ENCODE measurements at regions not wholly inside any gene's neighbourhood (a gene's known extent, or its start where the extent isn't known, plus 50 kb on each side); places are given as distances from the start of the nearest gene placed in this dataset.

DNA sequence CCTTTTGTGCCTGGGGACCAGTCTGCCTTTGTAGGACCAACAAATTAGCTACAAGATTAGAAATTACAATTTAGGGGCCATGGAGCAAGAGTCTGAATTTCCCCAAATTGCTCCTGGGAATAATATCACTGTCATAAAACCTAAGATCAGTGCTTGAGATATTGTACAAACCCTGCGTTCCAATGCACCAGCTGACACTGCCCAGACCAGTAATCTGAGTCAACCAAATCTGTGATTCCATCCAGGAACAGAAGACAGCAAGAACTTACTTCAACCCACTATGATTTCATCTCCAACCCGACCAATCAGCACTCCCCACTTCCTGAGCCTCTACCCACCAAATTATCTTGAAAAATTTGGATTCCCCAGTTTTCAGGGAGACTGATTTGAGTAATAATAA is 1305.0 kb upstream of the NRXN1 start:
- intact Hi-C loops (cut with DNase I; ENCODE audit: low total_unique reads) = no loop called here
- no peak overlapping the region for H3K27ac ChIP-seq
- TF ChIP-seq, protein P1, sequence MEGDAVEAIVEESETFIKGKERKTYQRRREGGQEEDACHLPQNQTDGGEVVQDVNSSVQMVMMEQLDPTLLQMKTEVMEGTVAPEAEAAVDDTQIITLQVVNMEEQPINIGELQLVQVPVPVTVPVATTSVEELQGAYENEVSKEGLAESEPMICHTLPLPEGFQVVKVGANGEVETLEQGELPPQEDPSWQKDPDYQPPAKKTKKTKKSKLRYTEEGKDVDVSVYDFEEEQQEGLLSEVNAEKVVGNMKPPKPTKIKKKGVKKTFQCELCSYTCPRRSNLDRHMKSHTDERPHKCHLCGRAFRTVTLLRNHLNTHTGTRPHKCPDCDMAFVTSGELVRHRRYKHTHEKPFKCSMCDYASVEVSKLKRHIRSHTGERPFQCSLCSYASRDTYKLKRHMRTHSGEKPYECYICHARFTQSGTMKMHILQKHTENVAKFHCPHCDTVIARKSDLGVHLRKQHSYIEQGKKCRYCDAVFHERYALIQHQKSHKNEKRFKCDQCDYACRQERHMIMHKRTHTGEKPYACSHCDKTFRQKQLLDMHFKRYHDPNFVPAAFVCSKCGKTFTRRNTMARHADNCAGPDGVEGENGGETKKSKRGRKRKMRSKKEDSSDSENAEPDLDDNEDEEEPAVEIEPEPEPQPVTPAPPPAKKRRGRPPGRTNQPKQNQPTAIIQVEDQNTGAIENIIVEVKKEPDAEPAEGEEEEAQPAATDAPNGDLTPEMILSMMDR (IDR thresholded peaks at IDR 0.05) = no peak
- no peaks in the 10 kb centered on the region for H3K4me1 ChIP-seq
- DNase-seq = no peak
- H3K4me3 ChIP-seq = no peak overlapping the region
- no peaks in the 10 kb centered on the region for H3K36me3 ChIP-seq
- H3K27me3 ChIP-seq = no peaks in the 10 kb centered on the region
- no peaks in the 10 kb centered on the region for H3K9me3 ChIP-seq

DNA sequence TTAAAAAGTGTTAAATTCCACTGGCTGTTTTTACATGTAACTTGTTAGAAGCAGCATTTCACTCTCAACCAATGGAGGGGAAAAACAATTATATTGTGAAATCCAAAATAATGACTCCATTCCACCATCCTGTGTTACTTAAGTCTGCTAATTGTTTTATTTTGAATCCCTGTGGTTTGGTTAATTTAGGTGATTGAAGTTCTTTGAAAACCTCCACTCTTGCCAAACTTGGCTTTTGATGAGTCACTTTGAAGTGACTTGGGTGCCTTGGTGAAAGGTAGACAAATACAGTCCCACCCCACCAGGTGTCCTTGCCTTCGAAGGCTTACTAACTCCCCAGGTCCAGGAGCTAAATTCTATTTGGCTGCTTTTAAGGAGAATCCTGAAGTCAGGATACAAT is 1303.8 kb upstream of the NRXN1 start:
- H3K27me3 ChIP-seq = no peaks in the 10 kb centered on the region
- intact Hi-C loops (cut with DNase I; ENCODE audit: low total_unique reads) = no loop called here
- H3K4me3 ChIP-seq = no peak overlapping the region
- H3K36me3 ChIP-seq = no peaks in the 10 kb centered on the region
- H3K9me3 ChIP-seq = no peaks in the 10 kb centered on the region
- no peaks in the 10 kb centered on the region for H3K4me1 ChIP-seq
- no peak for DNase-seq
- TF ChIP-seq, protein P1 (IDR thresholded peaks at IDR 0.05) = no peak
- H3K27ac ChIP-seq = no peak overlapping the region

DNA sequence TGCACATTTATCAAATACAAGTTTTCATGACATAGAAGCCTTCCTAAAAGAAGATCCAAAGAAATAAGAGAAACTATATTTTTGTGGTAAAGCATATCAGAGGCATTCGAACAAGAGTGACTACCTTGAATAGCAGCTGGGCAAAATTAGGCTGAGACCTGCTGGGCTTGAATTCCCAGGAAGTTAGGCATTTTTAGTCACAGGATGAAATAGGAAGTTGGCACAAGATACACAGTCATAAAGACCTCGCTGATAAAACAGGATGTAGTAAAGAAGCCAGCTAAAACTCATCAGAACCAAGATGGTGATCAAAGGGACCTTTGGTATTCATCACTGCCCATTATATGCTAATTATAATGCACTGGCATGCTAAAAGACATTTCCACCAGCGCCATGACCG is 1302.3 kb upstream of the NRXN1 start:
- H3K27me3 ChIP-seq = no peaks in the 10 kb centered on the region
- no peaks in the 10 kb centered on the region for H3K4me1 ChIP-seq
- H3K9me3 ChIP-seq = no peaks in the 10 kb centered on the region
- no peak overlapping the region for H3K4me3 ChIP-seq
- TF ChIP-seq, protein P1 (IDR thresholded peaks at IDR 0.05) = no peak
- intact Hi-C loops (cut with DNase I; ENCODE audit: low total_unique reads) = loop anchor here (5.0 kb wide), 1 partner anchor 1987 kb away; no protein-coding TSS in a partner anchor
- H3K36me3 ChIP-seq = no peaks in the 10 kb centered on the region
- no peak overlapping the region for H3K27ac ChIP-seq
- no peak for DNase-seq

DNA sequence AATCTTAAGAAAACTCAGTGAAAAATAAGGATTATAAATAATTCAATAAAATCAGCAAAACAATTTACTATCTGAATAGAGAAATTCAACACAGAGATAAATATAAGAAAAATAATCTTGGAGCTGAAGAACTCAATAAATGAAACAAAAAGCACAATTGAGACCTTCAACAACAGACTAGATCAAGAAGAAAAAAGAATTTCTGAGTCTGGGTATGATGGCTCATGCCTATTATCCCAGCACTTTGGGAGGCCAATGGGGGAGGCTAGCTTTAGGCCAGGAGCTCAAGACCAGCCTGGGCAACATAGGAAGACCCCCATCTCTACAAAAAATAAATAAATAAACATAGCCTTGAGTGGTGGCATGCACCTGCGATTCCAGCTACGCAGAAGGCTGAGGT is 1295.7 kb upstream of the NRXN1 start:
- intact Hi-C loops (cut with DNase I; ENCODE audit: low total_unique reads) = no loop called here
- TF ChIP-seq, protein P1 (IDR thresholded peaks at IDR 0.05) = no peak
- H3K9me3 ChIP-seq = peaks cover 0 to 22% (median 14%) of the 10 kb centered on the region in 3 donors
- no peaks in the 10 kb centered on the region for H3K36me3 ChIP-seq
- DNase-seq = no peak
- H3K27me3 ChIP-seq = no peaks in the 10 kb centered on the region
- H3K4me1 ChIP-seq = no peaks in the 10 kb centered on the region
- H3K27ac ChIP-seq = no peak overlapping the region
- no peak overlapping the region for H3K4me3 ChIP-seq

DNA sequence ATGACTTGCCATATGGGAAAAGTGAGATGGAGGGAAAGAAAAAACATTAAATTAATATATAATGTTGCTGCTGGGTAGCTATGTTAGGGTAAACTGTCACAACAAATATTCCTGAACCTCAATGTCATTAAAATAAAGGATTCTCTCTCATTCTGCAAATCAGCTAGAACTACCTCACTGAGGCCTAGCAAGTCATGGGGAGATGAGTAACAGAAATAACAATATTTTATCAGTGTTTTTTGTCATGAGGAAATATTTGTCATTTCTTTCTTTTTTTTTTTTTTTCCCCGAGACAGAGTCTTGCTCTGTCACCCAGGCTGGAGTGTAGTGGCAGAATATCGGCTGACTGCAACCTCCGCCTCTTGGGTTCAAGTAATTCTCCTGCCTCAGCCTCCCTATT is 1282.3 kb upstream of the NRXN1 start:
- Histone ChIP-seq H3K27ac (no peak overlapping the region), H3K4me3 (no peak overlapping the region), H3K4me1 (no peaks in the 10 kb centered on the region), H3K27me3 (no peaks in the 10 kb centered on the region), H3K9me3 (no peaks in the 10 kb centered on the region), H3K36me3 (no peaks in the 10 kb centered on the region)
- DNase-seq = no peak
- intact Hi-C loops (cut with DNase I; ENCODE audit: low total_unique reads) = no loop called here
- TF ChIP-seq, protein P1 (IDR thresholded peaks at IDR 0.05) = no peak

DNA sequence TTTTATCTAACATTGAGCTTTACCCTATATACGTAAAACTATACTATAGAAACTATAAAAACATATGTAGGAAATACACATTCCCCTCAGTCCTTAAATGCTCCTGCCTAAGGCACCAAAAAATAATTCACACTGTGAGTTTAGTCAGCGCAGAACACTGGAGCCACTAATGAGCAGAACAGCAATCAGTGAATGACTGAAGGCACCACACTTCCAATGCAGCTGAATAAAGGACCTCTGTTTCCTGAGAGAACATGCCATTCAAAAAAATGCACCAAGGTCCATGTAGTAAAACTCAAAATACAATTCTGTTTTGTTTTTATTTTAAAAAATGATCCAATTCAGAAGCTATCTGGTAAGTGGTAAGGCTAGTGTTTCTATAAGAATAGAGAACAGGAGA is 1280.6 kb upstream of the NRXN1 start:
- DNase-seq = no peak
- intact Hi-C loops (cut with DNase I; ENCODE audit: low total_unique reads) = no loop called here

More for the DNA sequence above, 1280.6 kb upstream of the NRXN1 start:
- H3K27ac ChIP-seq = no peak overlapping the region
- H3K9me3 ChIP-seq = no peaks in the 10 kb centered on the region
- H3K27me3 ChIP-seq = no peaks in the 10 kb centered on the region
- TF ChIP-seq, protein P1 (IDR thresholded peaks at IDR 0.05) = no peak
- H3K36me3 ChIP-seq = no peaks in the 10 kb centered on the region
- H3K4me1 ChIP-seq = no peaks in the 10 kb centered on the region
- H3K4me3 ChIP-seq = no peak overlapping the region
